ENCODE measurements at regions not wholly inside any gene's neighbourhood (a gene's known extent, or its start where the extent isn't known, plus 50 kb on each side); places are given as distances from the start of the nearest gene placed in this dataset. TPM values are rescaled to one million over a fixed set of nuclear protein-coding genes. Genes with fewer than 3 reads are reported as not detected.

Small RNA genes lying in the stretch of these regions (small RNA-seq; reads per million reads assigned to genes)
- gene KRT18P53 (ENCODE audit: low replicate concordance), result not detected
